DND-41 (cell line): ENCODE measurements at regions not wholly inside any gene's neighbourhood (a gene's known extent, or its start where the extent isn't known, plus 50 kb on each side); places are given as distances from the start of the nearest gene placed in this dataset.

ENCODE experiments used
- EZH2 ChIP-seq: IDR thresholded peaks from 3 replicates; pipeline ENCODE4 v1.6.1; 2012; ENCODE audit warnings: borderline replicate concordance, low read depth, mild to moderate bottlenecking, moderate library complexity, low read length, inconsistent platforms; ENCODE audit not compliant: severe bottlenecking
- TF ChIP-seq, protein P1 (sequence below): IDR thresholded peaks from 2 replicates; pipeline ENCODE4 v1.5.1; 2012; ENCODE audit warnings: borderline replicate concordance, low read length, moderate library complexity, mild to moderate bottlenecking; ENCODE audit not compliant: poor library complexity, severe bottlenecking; ENCODE audit errors: extremely low read depth

- TF ChIP-seq, protein P1, sequence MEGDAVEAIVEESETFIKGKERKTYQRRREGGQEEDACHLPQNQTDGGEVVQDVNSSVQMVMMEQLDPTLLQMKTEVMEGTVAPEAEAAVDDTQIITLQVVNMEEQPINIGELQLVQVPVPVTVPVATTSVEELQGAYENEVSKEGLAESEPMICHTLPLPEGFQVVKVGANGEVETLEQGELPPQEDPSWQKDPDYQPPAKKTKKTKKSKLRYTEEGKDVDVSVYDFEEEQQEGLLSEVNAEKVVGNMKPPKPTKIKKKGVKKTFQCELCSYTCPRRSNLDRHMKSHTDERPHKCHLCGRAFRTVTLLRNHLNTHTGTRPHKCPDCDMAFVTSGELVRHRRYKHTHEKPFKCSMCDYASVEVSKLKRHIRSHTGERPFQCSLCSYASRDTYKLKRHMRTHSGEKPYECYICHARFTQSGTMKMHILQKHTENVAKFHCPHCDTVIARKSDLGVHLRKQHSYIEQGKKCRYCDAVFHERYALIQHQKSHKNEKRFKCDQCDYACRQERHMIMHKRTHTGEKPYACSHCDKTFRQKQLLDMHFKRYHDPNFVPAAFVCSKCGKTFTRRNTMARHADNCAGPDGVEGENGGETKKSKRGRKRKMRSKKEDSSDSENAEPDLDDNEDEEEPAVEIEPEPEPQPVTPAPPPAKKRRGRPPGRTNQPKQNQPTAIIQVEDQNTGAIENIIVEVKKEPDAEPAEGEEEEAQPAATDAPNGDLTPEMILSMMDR: no peak
- TF ChIP-seq EZH2: no peak
Observed at GRCh38 chr6:27092316-27092692, 155.2 kb upstream of the PRSS16 start.
